Erythroblast (primary cell): ENCODE measurements at regions not wholly inside any gene's neighbourhood (a gene's known extent, or its start where the extent isn't known, plus 50 kb on each side); places are given as distances from the start of the nearest gene placed in this dataset.
"Not testable (repeated sequence)": the region's sequence is repeated elsewhere in the genome, so short reads cannot be mapped to it uniquely, and the experiment has no call there.

Experiments
- DNase-seq, 2 experiments: peaks; one replicate each; lab custom pipeline; 2025; lab: John Stamatoyannopoulos, UW
- GATA1 ChIP-seq: IDR thresholded peaks from 2 replicates; pipeline ENCODE4 v1.6.1; 2011; ENCODE audit warnings: low read depth, mild to moderate bottlenecking, control low read depth, low read length, moderate library complexity
- POLR2A ChIP-seq: IDR thresholded peaks from 2 replicates; pipeline ENCODE4 v1.6.1; 2011; ENCODE audit warnings: mild to moderate bottlenecking, low read length

- TF ChIP-seq GATA1 (no peak), POLR2A (no peak)
These were observed 278.9 kb upstream of the NR2F2 start for GRCh38 chr15:96051598-96051997.

GRCh38 chr15:96052154-96052553, 278.3 kb upstream of the NR2F2 start:
- DNase-seq: no peak
- TF ChIP-seq POLR2A: no peak

More at GRCh38 chr15:96051598-96051997, 278.9 kb upstream of the NR2F2 start:
- DNase-seq: no peak

GRCh38 chr15:96052572-96053030, 277.9 kb upstream of the NR2F2 start:
- DNase-seq: no peak
- TF ChIP-seq POLR2A (no peak), GATA1 (no peak)

GRCh38 chr15:96053031-96053780, 277.3 kb upstream of the NR2F2 start:
- TF ChIP-seq GATA1 (no peak), POLR2A (no peak)
- DNase-seq: no peak

GRCh38 chr15:96053781-96054428, 276.6 kb upstream of the NR2F2 start:
- TF ChIP-seq GATA1: no peak
- TF ChIP-seq POLR2A: no peak
- no peak for DNase-seq

- TF ChIP-seq GATA1: no peak
- no peak for TF ChIP-seq POLR2A
- DNase-seq: no peak
These were observed 275.9 kb upstream of the NR2F2 start for GRCh38 chr15:96054621-96055020.

- no peak for DNase-seq
- no peak for TF ChIP-seq GATA1
- no peak for TF ChIP-seq POLR2A
These were observed 272.2 kb upstream of the NR2F2 start for GRCh38 chr15:96058103-96058851.

GRCh38 chr15:96058852-96059103, 271.7 kb upstream of the NR2F2 start:
- not testable (repeated sequence) for DNase-seq

GRCh38 chr15:96060591-96060990, 269.9 kb upstream of the NR2F2 start:
- not testable (repeated sequence) for DNase-seq

GRCh38 chr15:96064351-96064756, 266.1 kb upstream of the NR2F2 start:
- no peak for DNase-seq
- no peak for TF ChIP-seq GATA1
- TF ChIP-seq POLR2A: no peak

- TF ChIP-seq GATA1 (no peak), POLR2A (no peak)
- no peak for DNase-seq
These were observed 264.4 kb upstream of the NR2F2 start for GRCh38 chr15:96066126-96066525.

GRCh38 chr15:96066852-96067495, 263.5 kb upstream of the NR2F2 start:
- TF ChIP-seq POLR2A (no peak), GATA1 (no peak)
- DNase-seq: no peak

GRCh38 chr15:96067677-96068076, 262.8 kb upstream of the NR2F2 start:
- DNase-seq: no peak
- no peak for TF ChIP-seq POLR2A
- no peak for TF ChIP-seq GATA1

GRCh38 chr15:96068897-96069296, 261.6 kb upstream of the NR2F2 start:
- DNase-seq: no peak
- TF ChIP-seq GATA1: no peak
- TF ChIP-seq POLR2A: no peak
